Pancreas (tissue), 10 donors: ENCODE measurements at regions not wholly inside any gene's neighbourhood (a gene's known extent, or its start where the extent isn't known, plus 50 kb on each side); places are given as distances from the start of the nearest gene placed in this dataset.

Source experiments
- ATAC-seq, 4 donors: fragments of 200-7000 bp; cut with Tn5 transposase; one replicate each; pipeline versions ENCODE4 v1.8.0 to v1.9.1; 2020; ENCODE audit warnings: mild to moderate bottlenecking in 4 of 4, moderate library complexity in 4 of 4
- DNase-seq, 6 donors: peaks; one replicate each; pipeline ENCODE4 v3.0.0-alpha.2; 2020
- FAIRE-seq: peaks from 2 replicates; lab custom pipeline; 2012; peaks lifted over from hg19 to GRCh38; lab: Jason Lieb, UNC
- H3K27ac ChIP-seq, 4 donors: fragments of 200-600 bp; sonication (generic); 1 replicate in 3 of 4; 2 replicates in 1 of 4; pipeline versions ENCODE4 v1.5.0 to v1.8.0; 2020
- H3K27me3 ChIP-seq, 4 donors: fragments of 200-600 bp; one replicate each; pipeline ENCODE4 v1.8.0; 2021
- H3K36me3 ChIP-seq, 3 donors: fragments of 200-600 bp; sonication (generic) in 1 of 3; one replicate each; pipeline versions ENCODE4 v1.5.0 to v1.8.0; 2020 to 2021
- H3K4me1 ChIP-seq, 3 donors: fragments of 200-600 bp; one replicate each; pipeline ENCODE4 v1.8.0; 2021
- H3K4me3 ChIP-seq, 4 donors: fragments of 200-600 bp; sonication (generic) in 2 of 4; one replicate each; pipeline versions ENCODE4 v1.5.0 to v1.8.0; 2020 to 2021
- H3K9me3 ChIP-seq, 4 donors: fragments of 200-600 bp; one replicate each; pipeline ENCODE4 v1.8.0; 2021
- CTCF ChIP-seq, 4 donors: fragments of 200-600 bp; sonication (generic) in 3 of 4; IDR thresholded peaks; one replicate each; pipeline versions ENCODE4 v1.5.0 to v1.8.0; 2021; ENCODE audit warnings: antibody characterized with exemption in 4 of 4
- WGBS, 2 donors: extraction: QIAGEN DNeasy Blood & Tissue Kit; methylation state at CpG; one replicate each; pipeline ENCODE4 v1.1.7; 2013; 5-methylcytosine and 5-hydroxymethylcytosine counted together
- intact Hi-C, 3 donors: fragments of 100-400 bp; cut with DNase I; formaldehyde crosslinking; loops; one replicate each; pipeline versions ENCODE4 v1.11.1 to v1.14.2; 2022
- donor health status: healthy with polysubstance abuse.
- donor health status: DM: no; HTN: no; CAD: no; lungs with moderate emphysema.
- donor health status: DM: no; HTN: no; CAD: no.
- donor health status: control.
- donor health status: control.
- donor health status: Bipolar disorder and iron deficiency.
- donor health status: DM: yes; HTN: yes; CAD: no.
- donor health status: DM: no; HTN: no; CAD: no.
- donor health status: DM: no; HTN: no; CAD: no.
- donor health status: DM: yes; HTN: yes; CAD: no.

DNA sequence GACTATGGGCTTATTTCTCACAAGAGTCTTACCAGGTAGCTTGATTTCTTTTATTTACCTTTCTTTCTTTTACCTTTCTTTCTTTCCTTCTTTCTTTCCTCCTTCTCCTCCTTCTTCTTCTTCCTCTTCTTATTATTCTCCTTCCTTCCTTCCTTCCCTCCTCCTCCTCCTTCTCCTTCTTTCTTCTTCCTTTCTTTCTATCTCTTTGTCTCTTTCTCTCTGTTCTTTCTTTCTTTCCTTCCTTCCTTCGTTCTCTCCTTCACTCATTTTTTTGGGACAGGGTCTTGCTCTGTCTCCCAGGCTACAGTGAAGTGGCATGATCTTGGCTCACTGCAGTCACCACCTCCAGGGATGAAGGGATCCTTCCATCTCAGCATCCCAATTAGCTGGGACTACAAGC lies 363.6 kb upstream of the MAF start:
- 0 to 33% methylated on average over 1 of the region's 1 CpG for WGBS, 2 donors
- intact Hi-C loops = no loop called here
- TF ChIP-seq CTCF (IDR thresholded peaks at IDR 0.05) = no peak
- Histone ChIP-seq H3K9me3 (no peaks in the 10 kb centered on the region), H3K4me3 (no peak overlapping the region), H3K4me1 (no peaks in the 10 kb centered on the region), H3K36me3 (no peaks in the 10 kb centered on the region), H3K27ac (no peak overlapping the region), H3K27me3 (no peaks in the 10 kb centered on the region)
- FAIRE-seq = no peak
- no peak for ATAC-seq
- DNase-seq = no peak

DNA sequence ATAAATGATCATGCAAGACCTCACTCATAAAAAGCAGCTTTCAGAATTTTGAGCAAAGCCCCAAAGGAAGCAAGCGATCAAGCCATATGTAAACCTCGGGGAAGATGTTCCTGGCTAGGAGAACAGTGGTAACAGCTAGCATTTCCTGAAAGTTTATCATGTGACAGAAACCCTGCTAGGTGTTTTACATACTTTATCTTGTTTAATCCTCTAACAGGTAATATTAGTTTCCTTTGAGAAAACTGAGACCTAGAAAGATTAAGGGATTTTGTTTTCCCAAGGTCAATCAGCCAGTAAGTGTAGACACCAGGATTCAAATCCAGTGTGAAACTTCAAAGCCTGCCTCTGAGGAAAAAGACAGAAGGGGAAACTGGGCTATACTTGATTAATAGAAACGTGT lies 362.4 kb upstream of the MAF start:
- H3K36me3 ChIP-seq = no peaks in the 10 kb centered on the region
- H3K4me3 ChIP-seq = no peak overlapping the region
- no peaks in the 10 kb centered on the region for H3K9me3 ChIP-seq
- 61 to 76% methylated on average over 3 of the region's 3 CpGs for WGBS, 2 donors
- H3K4me1 ChIP-seq = no peaks in the 10 kb centered on the region
- ATAC-seq (no peak), DNase-seq (no peak), FAIRE-seq (no peak)
- H3K27ac ChIP-seq = no peak overlapping the region
- intact Hi-C loops = no loop called here
- TF ChIP-seq CTCF (IDR thresholded peaks at IDR 0.05) = no peak
- H3K27me3 ChIP-seq = no peaks in the 10 kb centered on the region

- Histone ChIP-seq H3K27me3 (no peaks in the 10 kb centered on the region), H3K36me3 (no peaks in the 10 kb centered on the region), H3K4me3 (no peak overlapping the region), H3K9me3 (no peaks in the 10 kb centered on the region), H3K4me1 (no peaks in the 10 kb centered on the region), H3K27ac (no peak overlapping the region)
- 13 to 24% methylated on average over 1 of the region's 1 CpG for WGBS, 2 donors
- ATAC-seq = no peak
- no peak for TF ChIP-seq CTCF (IDR thresholded peaks at IDR 0.05)
- intact Hi-C loops = no loop called here
- no peak for DNase-seq
- no peak for FAIRE-seq
Measured at GRCh38 chr16:79959226-79959625, 358.7 kb upstream of the MAF start.

GRCh38 chr16:79954921-79955705 lies 354.6 kb upstream of the MAF start:
- WGBS, 2 donors = 55 to 68% methylated on average over 4 of the region's 4 CpGs
- no peak for TF ChIP-seq CTCF (IDR thresholded peaks at IDR 0.05)
- H3K27ac ChIP-seq = no peak overlapping the region
- intact Hi-C loops = no loop called here
- H3K27me3 ChIP-seq = no peaks in the 10 kb centered on the region
- no peaks in the 10 kb centered on the region for H3K36me3 ChIP-seq
- no peaks in the 10 kb centered on the region for H3K9me3 ChIP-seq
- ATAC-seq (no peak), DNase-seq (no peak), FAIRE-seq (no peak)
- no peak overlapping the region for H3K4me3 ChIP-seq
- H3K4me1 ChIP-seq = no peaks in the 10 kb centered on the region

DNA sequence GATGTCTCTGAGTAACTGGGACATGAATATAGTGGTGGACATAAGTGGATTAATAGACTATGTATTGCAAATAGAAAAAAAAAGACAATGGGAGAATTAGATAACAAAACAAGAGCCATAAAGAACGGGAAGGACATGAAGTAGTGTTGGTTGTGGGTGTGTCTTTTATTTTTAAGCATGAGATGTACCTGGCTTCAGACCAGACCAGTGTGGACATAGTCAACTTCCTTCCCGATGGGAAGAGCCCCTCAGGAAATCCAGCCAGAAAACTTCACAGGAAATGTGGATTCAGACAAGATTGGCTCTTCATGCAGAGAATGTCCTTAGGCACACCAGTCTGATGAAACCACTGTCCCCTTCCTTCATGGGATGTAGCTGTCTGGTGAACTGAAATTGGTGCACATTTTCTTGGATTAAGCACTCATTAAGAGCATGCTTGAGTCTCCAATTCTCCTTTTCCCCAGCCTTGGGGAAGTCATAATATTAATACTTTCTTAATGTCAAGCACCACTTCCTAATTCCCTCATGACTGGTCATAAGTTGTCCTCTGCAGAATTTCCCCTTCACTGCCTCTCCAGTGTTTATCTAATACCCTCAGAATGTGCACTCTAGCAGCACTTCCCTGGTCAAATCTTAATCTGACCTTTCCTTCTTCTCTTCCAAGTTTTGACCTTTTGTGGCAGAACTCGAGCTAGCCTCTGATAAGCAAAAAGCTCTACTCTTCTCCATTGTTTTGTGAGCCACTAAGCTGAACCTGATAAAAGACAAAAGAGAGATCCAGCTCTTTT lies 350.6 kb upstream of the MAF start:
- ATAC-seq (no peak), DNase-seq (no peak), FAIRE-seq (no peak)
- Histone ChIP-seq H3K27me3 (no peaks in the 10 kb centered on the region), H3K27ac (no peak overlapping the region), H3K4me3 (no peak overlapping the region), H3K9me3 (no peaks in the 10 kb centered on the region), H3K36me3 (no peaks in the 10 kb centered on the region), H3K4me1 (no peaks in the 10 kb centered on the region)
- 37 to 48% methylated on average over 3 of the region's 3 CpGs for WGBS, 2 donors
- intact Hi-C loops = no loop called here
- no peak for TF ChIP-seq CTCF (IDR thresholded peaks at IDR 0.05)
